GM12878 (cell line): ENCODE measurements at regions not wholly inside any gene's neighbourhood (a gene's known extent, or its start where the extent isn't known, plus 50 kb on each side); places are given as distances from the start of the nearest gene placed in this dataset.

Source experiments
- ATAC-seq: fragments of 200-7000 bp; cut with Tn5 transposase; 3 replicates; pipeline ENCODE4 v1.9.1; 2020; ENCODE audit warnings: mild to moderate bottlenecking, moderate library complexity
- BruUV-seq: library from RNA; stranded (reverse); fragments of 400-500 nt; replicated peaks from 2 replicates; lab custom pipeline; 2021; lab: Mats Ljungman, UMichigan
- CTCF ChIA-PET: fragments of 300-600 bp; sonication (Branson Sonifier 250); formaldehyde crosslinking; extraction: SDS; loops from one replicate; lab custom pipeline; 2021; ENCODE audit warnings: inconsistent platforms; lab: Yijun Ruan, JAX
- POLR2A ChIA-PET: fragments of 350-600 bp; formaldehyde crosslinking; extraction: SDS; loops from one replicate; lab custom pipeline; 2021; ENCODE audit warnings: inconsistent platforms; lab: Charles Lee
- RAD21 ChIA-PET: fragments of 300-600 bp; sonication (Branson Sonifier 250); formaldehyde crosslinking; loops from one replicate; lab custom pipeline; 2023; ENCODE audit warnings: antibody characterized with exemption; ENCODE audit not compliant: unreplicated experiment; lab: Charles Lee
- SMC1A ChIA-PET: fragments of 300-600 bp; sonication (Branson Sonifier 250); formaldehyde crosslinking; loops from one replicate; lab custom pipeline; 2023; ENCODE audit not compliant: unreplicated experiment, uncharacterized antibody; lab: Charles Lee
- DNase-seq: peaks from one replicate; pipeline ENCODE4 v3.0.0-alpha.2; 2011; ENCODE audit warnings: low read depth, low spot score
- FAIRE-seq: peaks from 3 replicates; lab custom pipeline; 2011; peaks lifted over from hg19 to GRCh38; lab: Jason Lieb, UNC
- H2AFZ ChIP-seq: 2 replicates; pipeline ENCODE4 v1.6.0; 2011; ENCODE audit warnings: low read depth, low read length, control low read depth; ENCODE audit not compliant: control insufficient read depth
- H3K27ac ChIP-seq: 2 replicates; pipeline ENCODE4 v1.5.1; 2011; ENCODE audit warnings: control low read depth; ENCODE audit not compliant: control insufficient read depth, insufficient read depth
- H3K27me3 ChIP-seq, 2 experiments: replicated peaks in 1 of 2; 2 replicates each; pipeline versions ENCODE4 v1.6.0 to v1.6.1; 2011; ENCODE audit warnings: low read length in 1 of 2; ENCODE audit not compliant: control insufficient read depth in 2 of 2, insufficient read depth in 2 of 2
- H3K36me3 ChIP-seq, 2 experiments: 2 replicates each; pipeline ENCODE4 v1.5.1; 2011; ENCODE audit warnings: low read length in 1 of 2; ENCODE audit not compliant: control insufficient read depth in 2 of 2, insufficient read depth in 2 of 2
- H3K4me1 ChIP-seq: 2 replicates; pipeline ENCODE4 v1.6.1; 2011; ENCODE audit warnings: mild to moderate bottlenecking, low read length, moderate library complexity, mixed read lengths; ENCODE audit not compliant: control insufficient read depth, insufficient read depth
- H3K4me2 ChIP-seq: 2 replicates; pipeline ENCODE4 v1.6.0; 2011; ENCODE audit warnings: control low read depth; ENCODE audit not compliant: control insufficient read depth, insufficient read depth
- H3K4me3 ChIP-seq: fragments of 200-600 bp; sonication (generic); 2 replicates; pipeline ENCODE4 v1.5.1; 2016
- H3K79me2 ChIP-seq: 2 replicates; pipeline ENCODE4 v1.6.0; 2011; ENCODE audit warnings: low read length; ENCODE audit not compliant: control insufficient read depth, insufficient read depth
- H3K9ac ChIP-seq: 2 replicates; pipeline ENCODE4 v1.8.0; 2011; ENCODE audit warnings: low read length, control low read depth, mixed read lengths; ENCODE audit not compliant: control insufficient read depth, insufficient read depth
- H3K9me3 ChIP-seq: replicated peaks from 3 replicates; pipeline ENCODE4 v1.5.1; 2011; ENCODE audit warnings: mild to moderate bottlenecking, low read length; ENCODE audit not compliant: control insufficient read depth, insufficient read depth
- H4K20me1 ChIP-seq: 2 replicates; pipeline ENCODE4 v1.6.0; 2011; ENCODE audit not compliant: control insufficient read depth, insufficient read depth
- EP300 ChIP-seq, 2 experiments: fragments of 150-350 bp in 1 of 2; IDR thresholded peaks; 2 replicates each; pipeline ENCODE4 v1.6.1; 2011 to 2012; ENCODE audit warnings: low read depth in 2 of 2, low read length in 2 of 2, borderline replicate concordance in 1 of 2, improper control_type of control experiment in 1 of 2, inconsistent platforms in 1 of 2; ENCODE audit not compliant: control insufficient read depth in 1 of 2
- JUNB ChIP-seq: IDR thresholded peaks from 2 replicates; pipeline ENCODE4 v1.6.1; 2016; ENCODE audit warnings: antibody characterized with exemption, mild to moderate bottlenecking
- NBN ChIP-seq: fragments of 450-650 bp; IDR thresholded peaks from 2 replicates; pipeline ENCODE4 v1.6.1; 2016
- NR2C1 ChIP-seq: fragments of 450-650 bp; IDR thresholded peaks from 2 replicates; pipeline ENCODE4 v1.6.1; 2017; ENCODE audit warnings: antibody characterized with exemption, mild to moderate bottlenecking, moderate library complexity
- RCOR1 ChIP-seq: conservative IDR thresholded peaks from 2 replicates; pipeline ENCODE4 v1.6.1; 2012; ENCODE audit warnings: low read depth, low read length, improper control_type of control experiment
- WGBS: methylation state at CpG from one replicate; pipeline ENCODE4 v1.1.6; 2016; ENCODE audit warnings: low lambda C conversion rate; ENCODE audit not compliant: insufficient replicate concordance, insufficient coverage; ENCODE audit errors: missing lambda C conversion rate; 5-methylcytosine and 5-hydroxymethylcytosine counted together
- in situ Hi-C: fragments of 300-500 bp; cut with MboI; formaldehyde crosslinking; loops from 9 replicates; pipeline ENCODE4 v1.14.3; 2018; ENCODE audit warnings: mixed read lengths
- intact Hi-C: fragments of 100-400 bp; cut with micrococcal nuclease; formaldehyde crosslinking; loops from one replicate; pipeline ENCODE4 v1.14.2; 2022; ENCODE audit not compliant: unreplicated experiment
- TF ChIP-seq, protein P1 (sequence below): fragments of 450-650 bp; IDR thresholded peaks from 2 replicates; pipeline ENCODE4 v1.6.1; 2016; ENCODE audit warnings: mild to moderate bottlenecking
- TF ChIP-seq, protein P2 (sequence below): IDR thresholded peaks from 2 replicates; pipeline ENCODE4 v1.6.1; 2012; ENCODE audit warnings: mild to moderate bottlenecking, low read depth, low read length
- TF ChIP-seq, protein P3 (sequence below), 3 experiments: IDR thresholded peaks in 2 of 3; conservative IDR thresholded peaks in 1 of 3; 2 replicates each; pipeline ENCODE4 v1.5.1; 2011; ENCODE audit warnings: low read depth in 3 of 3, low read length in 3 of 3, mild to moderate bottlenecking in 3 of 3, control low read depth in 2 of 3, moderate library complexity in 2 of 3, inconsistent platforms in 1 of 3, mixed read lengths in 1 of 3; ENCODE audit not compliant: control insufficient read depth in 2 of 3, insufficient read depth in 1 of 3; ENCODE audit errors: extremely low read depth in 1 of 3

DNA sequence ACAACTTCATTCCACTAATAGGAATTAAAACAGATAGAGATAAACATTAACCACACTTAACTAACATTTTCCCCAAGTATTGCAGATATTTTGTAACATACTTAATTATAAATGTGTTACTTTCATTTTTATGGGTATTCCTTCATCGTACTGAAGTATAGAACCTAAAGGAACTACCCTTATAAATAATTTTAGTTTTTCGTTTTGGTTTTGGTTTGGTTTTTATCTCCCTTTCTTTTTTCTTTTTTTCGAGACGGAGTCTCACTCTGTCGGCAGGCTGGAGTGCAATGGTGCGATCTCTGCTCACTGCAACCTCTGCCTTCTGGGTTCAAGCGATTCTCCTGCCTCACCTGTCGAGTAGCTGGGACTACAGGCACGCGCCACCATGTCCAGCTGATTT is 60.1 kb upstream of the LMNB1 start:
- in situ Hi-C loops, result no loop called here
- intact Hi-C loops, result no loop called here
- H3K79me2 ChIP-seq, result no peaks in the 10 kb centered on the region
- FAIRE-seq (no peak), DNase-seq (no peak), ATAC-seq (no peak)
- H3K4me2 ChIP-seq, result peak overlapping the region; percentile 52; the same call in 1 of the 2 replicates
- H3K4me3 ChIP-seq, result no peak overlapping the region
- H3K36me3 ChIP-seq, result no peaks in the 10 kb centered on the region
- no peak overlapping the region for H3K9ac ChIP-seq
- WGBS, result 78% methylated on average over 10 of the region's 10 CpGs
- H4K20me1 ChIP-seq, result no peaks in the 10 kb centered on the region
- H3K4me1 ChIP-seq, result peaks cover 4% of the 10 kb centered on the region; the same call in 1 of the 2 replicates
- RAD21 ChIA-PET, result no interaction called here
- TF ChIP-seq, protein P1, sequence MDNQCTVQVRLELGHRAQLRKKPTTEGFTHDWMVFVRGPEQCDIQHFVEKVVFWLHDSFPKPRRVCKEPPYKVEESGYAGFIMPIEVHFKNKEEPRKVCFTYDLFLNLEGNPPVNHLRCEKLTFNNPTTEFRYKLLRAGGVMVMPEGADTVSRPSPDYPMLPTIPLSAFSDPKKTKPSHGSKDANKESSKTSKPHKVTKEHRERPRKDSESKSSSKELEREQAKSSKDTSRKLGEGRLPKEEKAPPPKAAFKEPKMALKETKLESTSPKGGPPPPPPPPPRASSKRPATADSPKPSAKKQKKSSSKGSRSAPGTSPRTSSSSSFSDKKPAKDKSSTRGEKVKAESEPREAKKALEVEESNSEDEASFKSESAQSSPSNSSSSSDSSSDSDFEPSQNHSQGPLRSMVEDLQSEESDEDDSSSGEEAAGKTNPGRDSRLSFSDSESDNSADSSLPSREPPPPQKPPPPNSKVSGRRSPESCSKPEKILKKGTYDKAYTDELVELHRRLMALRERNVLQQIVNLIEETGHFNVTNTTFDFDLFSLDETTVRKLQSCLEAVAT, result peak; percentile 46; the same call in 1 of the 2 replicates
- TF ChIP-seq NR2C1, result no peak
- POLR2A ChIA-PET, result no interaction called here
- SMC1A ChIA-PET, result no interaction called here
- CTCF ChIA-PET, result no interaction called here
- peaks cover 3% of the 10 kb centered on the region; the same call in 2 of the 3 replicates for H3K9me3 ChIP-seq
- no TSS peak for BruUV-seq
- peak overlapping the region; percentile 56; the same call in 1 of the 2 replicates for H2AFZ ChIP-seq
- no peak overlapping the region for H3K27ac ChIP-seq
- no peaks in the 10 kb centered on the region for H3K27me3 ChIP-seq

DNA sequence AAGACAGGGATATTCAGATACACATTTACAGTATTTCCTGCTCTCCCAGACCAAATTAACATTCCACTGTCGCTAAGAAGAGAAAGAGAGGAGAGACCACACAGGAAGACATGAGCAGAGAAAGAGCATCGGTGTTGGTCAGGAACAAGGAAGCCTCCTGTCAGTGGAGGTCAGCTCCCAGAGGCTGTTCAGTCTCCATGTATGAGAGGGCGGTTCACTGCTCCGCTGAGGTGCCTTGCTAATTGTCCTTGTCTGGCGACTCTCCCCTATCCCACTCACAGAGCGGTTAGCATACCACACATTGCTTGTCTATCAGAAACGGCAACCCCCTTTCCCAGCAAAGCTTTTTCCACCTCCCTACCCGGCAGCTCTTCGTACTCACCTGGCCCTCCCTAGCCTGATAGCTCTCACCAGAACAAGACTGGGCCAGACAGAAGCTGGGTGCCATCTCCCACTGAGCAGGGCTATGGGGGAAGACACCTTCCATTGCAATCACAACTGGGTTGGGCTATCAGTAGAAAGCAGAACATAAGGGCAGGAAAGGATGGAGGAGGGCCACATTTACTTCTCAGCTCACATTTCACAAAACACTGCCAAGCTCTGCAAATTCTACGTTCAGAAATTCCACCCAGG is 58.6 kb upstream of the LMNB1 start:
- Histone ChIP-seq H3K9ac (no peak overlapping the region), H3K27me3 (no peaks in the 10 kb centered on the region), H3K4me3 (no peak overlapping the region), H3K4me1 (no peaks in the 10 kb centered on the region), H3K79me2 (no peaks in the 10 kb centered on the region), H4K20me1 (no peaks in the 10 kb centered on the region), H3K4me2 (no peak overlapping the region), H2AFZ (no peak overlapping the region), H3K36me3 (no peaks in the 10 kb centered on the region), H3K9me3 (no peaks in the 10 kb centered on the region; the same call in 1 of the 3 replicates), H3K27ac (no peak overlapping the region)
- ChIA-PET RAD21 (interaction anchor here (0.6 kb wide), 1 partner anchor 39 kb away, joined by 3 read pairs; no protein-coding TSS in a partner anchor), SMC1A (interaction anchor here (1.2 to 1.8 kb wide), 2 partner anchors 10 to 42 kb away, joined by 3 to 4 read pairs; no protein-coding TSS in a partner anchor), POLR2A (interaction anchor here (0.6 kb wide), 1 partner anchor 95 kb away, joined by 4 read pairs; no protein-coding TSS in a partner anchor), CTCF (interaction anchor here (1.6 kb wide), 1 partner anchor 13 kb away, joined by 4 read pairs; no protein-coding TSS in a partner anchor)
- FAIRE-seq (no peak), DNase-seq (no peak), ATAC-seq (no peak; the same call in 2 of the 3 replicates)
- BruUV-seq, result no TSS peak
- in situ Hi-C loops (no loop called here), intact Hi-C loops (no loop called here)
- 89% methylated on average over 10 of the region's 10 CpGs for WGBS
- TF ChIP-seq, protein P2, sequence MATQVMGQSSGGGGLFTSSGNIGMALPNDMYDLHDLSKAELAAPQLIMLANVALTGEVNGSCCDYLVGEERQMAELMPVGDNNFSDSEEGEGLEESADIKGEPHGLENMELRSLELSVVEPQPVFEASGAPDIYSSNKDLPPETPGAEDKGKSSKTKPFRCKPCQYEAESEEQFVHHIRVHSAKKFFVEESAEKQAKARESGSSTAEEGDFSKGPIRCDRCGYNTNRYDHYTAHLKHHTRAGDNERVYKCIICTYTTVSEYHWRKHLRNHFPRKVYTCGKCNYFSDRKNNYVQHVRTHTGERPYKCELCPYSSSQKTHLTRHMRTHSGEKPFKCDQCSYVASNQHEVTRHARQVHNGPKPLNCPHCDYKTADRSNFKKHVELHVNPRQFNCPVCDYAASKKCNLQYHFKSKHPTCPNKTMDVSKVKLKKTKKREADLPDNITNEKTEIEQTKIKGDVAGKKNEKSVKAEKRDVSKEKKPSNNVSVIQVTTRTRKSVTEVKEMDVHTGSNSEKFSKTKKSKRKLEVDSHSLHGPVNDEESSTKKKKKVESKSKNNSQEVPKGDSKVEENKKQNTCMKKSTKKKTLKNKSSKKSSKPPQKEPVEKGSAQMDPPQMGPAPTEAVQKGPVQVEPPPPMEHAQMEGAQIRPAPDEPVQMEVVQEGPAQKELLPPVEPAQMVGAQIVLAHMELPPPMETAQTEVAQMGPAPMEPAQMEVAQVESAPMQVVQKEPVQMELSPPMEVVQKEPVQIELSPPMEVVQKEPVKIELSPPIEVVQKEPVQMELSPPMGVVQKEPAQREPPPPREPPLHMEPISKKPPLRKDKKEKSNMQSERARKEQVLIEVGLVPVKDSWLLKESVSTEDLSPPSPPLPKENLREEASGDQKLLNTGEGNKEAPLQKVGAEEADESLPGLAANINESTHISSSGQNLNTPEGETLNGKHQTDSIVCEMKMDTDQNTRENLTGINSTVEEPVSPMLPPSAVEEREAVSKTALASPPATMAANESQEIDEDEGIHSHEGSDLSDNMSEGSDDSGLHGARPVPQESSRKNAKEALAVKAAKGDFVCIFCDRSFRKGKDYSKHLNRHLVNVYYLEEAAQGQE, result no peak
- TF ChIP-seq, protein P3, sequence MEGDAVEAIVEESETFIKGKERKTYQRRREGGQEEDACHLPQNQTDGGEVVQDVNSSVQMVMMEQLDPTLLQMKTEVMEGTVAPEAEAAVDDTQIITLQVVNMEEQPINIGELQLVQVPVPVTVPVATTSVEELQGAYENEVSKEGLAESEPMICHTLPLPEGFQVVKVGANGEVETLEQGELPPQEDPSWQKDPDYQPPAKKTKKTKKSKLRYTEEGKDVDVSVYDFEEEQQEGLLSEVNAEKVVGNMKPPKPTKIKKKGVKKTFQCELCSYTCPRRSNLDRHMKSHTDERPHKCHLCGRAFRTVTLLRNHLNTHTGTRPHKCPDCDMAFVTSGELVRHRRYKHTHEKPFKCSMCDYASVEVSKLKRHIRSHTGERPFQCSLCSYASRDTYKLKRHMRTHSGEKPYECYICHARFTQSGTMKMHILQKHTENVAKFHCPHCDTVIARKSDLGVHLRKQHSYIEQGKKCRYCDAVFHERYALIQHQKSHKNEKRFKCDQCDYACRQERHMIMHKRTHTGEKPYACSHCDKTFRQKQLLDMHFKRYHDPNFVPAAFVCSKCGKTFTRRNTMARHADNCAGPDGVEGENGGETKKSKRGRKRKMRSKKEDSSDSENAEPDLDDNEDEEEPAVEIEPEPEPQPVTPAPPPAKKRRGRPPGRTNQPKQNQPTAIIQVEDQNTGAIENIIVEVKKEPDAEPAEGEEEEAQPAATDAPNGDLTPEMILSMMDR (IDR thresholded peaks at IDR 0.05 in 2 of 3, conservative IDR thresholded peaks at IDR 0.05 in 1 of 3; ENCODE audit: control insufficient read depth in 2 of 3, extremely low read depth in 1 of 3, insufficient read depth in 1 of 3, low read depth in 3 of 3, low read length in 3 of 3), result no peak
- no peak for TF ChIP-seq EP300 (IDR thresholded peaks at IDR 0.05; ENCODE audit: borderline replicate concordance in 1 of 2, control insufficient read depth in 1 of 2, low read depth in 2 of 2, low read length in 2 of 2)
- no peak for TF ChIP-seq RCOR1
- TF ChIP-seq NBN, result no peak
- no peak for TF ChIP-seq JUNB
